GM19043 (cell line): ENCODE measurements at regions not wholly inside any gene's neighbourhood (a gene's known extent, or its start where the extent isn't known, plus 50 kb on each side); places are given as distances from the start of the nearest gene placed in this dataset.
"Not testable (repeated sequence)": the region's sequence is repeated elsewhere in the genome, so short reads cannot be mapped to it uniquely, and the experiment has no call there.

Source experiments
- ATAC-seq: cut with Tn5 transposase; IDR thresholded peaks from one replicate; pipeline ENCODE4 v1.9.1; 2021; ENCODE audit warnings: low read depth; ENCODE audit not compliant: unreplicated experiment

DNA sequence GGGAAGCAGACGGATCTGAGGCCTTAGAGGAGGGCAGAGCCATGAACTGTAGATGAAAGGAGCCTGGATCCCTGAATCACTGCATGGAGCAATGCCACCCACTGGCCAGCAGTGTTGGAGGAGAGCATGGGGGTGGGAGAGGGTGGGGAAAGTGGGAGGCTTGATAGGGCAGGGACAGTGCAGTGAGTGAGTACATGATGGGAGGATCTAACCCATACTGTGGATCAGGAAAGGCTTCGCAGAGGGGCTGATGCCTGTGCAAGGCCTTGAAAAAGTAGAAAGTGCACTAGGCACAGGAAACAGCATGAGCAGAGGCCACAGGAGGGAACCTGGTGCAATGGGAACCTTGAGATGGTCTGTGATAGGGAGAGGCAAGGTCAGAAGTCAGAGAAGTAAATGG lies 391.9 kb downstream of the PTPRU start:
- no peak for ATAC-seq

DNA sequence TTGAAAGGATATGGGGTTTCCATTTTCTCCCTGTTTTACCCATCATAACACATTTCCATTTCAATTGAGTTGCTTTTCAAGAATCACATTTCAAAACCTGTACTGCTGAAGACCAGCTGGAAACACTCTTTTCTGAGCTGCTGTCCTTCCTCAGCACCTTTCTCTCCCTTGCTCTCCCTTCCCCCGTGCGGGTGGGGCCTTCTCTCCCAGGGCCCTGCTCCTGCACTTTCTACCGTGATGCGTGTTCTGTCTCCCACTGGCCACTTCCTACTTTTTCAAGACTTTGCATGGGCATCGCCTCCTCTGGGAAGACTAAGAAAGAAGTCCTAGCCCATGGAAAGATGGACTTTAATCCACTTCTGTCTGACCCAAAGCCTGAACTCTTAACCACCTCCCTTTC lies 390.4 kb downstream of the PTPRU start:
- ATAC-seq, result no peak

DNA sequence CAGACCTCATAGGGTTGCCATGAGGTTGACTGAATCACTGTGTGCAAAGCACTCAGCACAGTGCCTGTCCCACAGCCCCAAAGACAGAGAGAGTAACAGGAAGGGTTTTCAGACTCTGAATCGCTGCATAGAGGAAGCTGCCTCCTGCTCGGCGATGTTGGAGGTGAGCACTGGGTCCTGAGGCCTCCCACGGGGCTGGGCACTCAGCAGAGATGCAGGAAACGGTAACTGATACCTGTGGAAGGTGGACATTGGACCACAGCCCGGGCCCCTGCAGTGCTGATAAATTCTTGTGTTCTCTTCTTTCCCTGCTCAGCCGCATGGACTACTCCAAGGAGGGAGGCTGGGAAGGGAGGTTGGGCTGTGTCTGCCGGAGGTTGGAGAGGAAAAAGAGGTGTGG lies 389.7 kb downstream of the PTPRU start:
- ATAC-seq, result no peak

DNA sequence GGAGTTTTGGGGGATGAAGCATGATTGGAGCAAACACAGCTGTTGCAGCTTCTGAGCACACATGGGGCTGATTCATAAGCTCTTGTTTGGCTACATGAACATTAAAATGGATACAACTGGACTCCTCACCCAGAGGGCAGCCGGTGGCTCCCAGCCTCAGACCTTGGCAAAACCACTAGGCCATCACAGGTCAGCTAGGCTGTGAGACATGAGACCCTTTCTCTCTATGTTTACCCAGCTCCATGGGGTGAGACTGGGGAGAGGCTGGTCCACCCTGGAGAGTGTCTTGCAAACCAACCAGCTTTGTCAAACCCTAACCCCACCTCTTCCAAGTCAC lies 388.7 kb downstream of the PTPRU start:
- no peak for ATAC-seq

DNA sequence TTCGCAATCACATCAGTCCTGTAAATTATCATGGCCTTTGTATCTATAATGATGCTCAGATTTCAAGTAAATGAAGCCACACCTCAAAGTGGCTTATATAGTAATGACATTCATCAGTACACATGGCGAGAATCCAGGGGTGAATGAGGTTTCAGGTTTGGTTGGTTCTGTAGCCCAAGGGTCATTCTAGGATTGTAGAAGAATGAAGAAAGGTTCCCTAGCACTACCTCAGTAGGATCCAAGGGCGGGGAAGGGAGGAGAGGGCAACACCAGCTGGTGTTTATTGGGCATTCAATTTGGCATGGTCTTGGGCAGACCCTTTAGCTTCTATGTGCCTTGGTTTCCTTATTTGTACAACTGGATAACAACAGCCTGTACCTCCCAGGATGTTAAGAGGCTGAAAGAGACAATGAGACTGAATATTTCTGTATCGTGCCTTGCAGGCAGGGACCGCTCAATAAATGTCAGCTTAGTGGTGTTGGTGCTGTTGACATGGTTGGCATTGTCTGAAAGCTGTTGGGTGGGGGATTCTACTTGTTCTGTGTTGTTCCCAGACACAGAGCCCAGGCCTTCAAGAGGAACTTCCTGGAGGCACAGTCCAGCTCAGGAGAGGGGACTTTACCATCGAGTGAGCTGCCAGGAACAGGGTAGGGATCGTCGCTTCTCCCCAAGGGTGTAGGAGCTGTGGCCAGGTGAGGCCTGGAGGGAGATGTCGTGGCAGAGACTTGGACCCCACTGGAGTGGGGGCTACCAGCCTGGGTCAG lies 388.2 kb downstream of the PTPRU start:
- ATAC-seq, result no peak

DNA sequence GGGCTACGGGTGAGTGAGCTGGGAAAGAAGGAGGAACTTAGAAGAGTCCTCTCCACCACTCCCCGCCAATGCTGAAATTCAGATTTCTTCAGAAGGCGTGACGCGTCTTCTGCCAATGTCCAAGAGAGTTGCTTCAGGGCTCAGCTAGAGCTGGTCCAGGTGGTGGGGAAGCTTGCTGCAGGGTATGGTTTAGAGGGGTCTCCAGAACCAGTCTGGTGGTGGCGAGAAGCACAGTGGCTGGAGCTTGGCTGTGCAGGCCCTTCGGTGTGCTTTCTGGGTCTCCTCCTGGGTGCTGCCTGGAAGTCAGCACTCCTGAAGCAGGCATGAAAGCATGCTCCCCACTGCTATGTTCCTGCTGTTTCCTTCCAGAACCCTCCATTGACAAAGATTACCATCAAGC lies 387.2 kb downstream of the PTPRU start:
- no peak for ATAC-seq

DNA sequence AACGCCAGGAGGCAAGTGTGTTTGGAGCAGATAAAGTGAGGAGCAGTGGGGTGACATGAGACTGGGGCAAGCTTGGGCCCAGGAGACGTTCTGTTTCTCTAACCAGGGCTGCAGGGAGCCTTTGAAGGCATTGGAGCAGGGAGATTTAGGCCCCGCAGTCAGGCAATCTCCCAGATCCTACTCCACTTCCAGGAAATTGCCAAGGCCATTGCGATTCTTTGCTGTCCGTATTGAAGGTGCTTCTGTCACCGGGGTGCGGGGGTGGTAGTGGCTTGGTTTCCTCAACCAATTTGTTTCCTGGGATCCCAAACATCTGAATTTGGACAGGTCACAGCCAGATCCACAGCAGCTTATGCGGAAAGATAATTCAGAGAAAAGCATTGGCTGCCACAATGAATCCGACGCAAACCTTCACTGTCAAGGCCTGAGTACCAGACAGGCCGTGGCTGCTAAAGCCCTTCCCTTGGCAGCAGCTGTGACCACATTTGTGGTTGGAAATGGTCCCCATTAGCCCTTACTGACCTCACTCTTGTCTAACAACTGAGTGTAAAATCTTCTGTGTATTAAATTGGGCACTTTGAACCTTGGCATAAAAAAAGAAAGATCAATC lies 385.6 kb downstream of the PTPRU start:
- no peak for ATAC-seq

DNA sequence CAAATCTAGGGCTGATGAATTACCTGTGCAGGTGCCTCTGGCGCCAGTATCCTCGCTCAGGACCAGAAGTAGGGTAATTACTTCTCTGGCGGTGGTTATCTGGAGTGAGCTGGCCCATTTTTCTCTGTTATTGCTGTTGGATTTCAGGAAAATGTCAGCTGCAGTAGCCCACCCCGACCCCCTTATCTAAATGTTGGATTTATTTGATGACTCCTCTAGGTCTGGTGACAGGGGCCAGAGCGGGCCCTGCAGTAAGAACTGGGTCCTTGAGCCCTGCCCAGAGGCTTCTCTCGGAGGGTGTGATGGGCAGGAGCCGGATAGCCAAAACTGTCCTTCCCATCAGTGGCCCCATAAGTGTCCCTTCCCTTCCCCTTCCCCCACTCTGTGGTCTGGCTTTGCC lies 384.3 kb downstream of the PTPRU start:
- ATAC-seq, result no peak

DNA sequence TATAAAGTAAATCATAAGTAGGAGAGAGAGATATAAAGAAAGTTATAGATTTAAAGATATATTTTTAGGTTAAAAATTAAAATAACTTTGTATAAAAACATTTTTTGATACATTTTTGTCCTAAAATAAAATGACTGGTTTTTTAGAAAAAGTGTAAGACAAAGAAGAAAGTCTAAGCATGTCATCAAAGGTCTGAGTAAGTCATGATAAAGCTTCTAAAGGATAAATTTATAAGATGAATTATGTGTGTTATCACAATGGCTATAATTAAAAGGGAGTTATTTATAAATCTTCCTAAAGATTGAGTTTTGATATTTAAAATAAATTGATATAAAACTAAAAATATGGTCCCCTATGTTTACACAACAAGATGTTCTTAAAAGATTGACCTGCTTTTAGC lies 370.9 kb downstream of the PTPRU start:
- no peak for ATAC-seq

DNA sequence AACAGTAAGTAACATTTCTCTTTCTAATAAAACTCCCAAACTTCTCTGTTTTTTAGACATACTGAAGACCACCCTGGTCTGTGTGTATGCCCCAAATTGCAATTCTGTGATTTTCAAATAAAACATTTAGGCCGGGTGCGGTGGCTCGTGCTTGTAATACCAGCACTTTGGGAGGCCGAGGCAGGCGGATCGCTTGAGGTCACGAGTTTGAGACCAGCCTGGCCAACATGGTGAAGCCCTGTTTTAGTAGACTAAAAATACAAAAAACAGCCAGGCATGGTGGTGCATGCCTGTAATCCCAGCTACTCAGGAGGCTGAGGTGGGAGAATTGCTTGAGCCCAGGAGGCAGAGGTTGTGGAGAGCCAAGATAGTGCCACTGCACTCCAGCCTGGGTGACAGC lies 368.5 kb downstream of the PTPRU start:
- not testable (repeated sequence) for ATAC-seq

DNA sequence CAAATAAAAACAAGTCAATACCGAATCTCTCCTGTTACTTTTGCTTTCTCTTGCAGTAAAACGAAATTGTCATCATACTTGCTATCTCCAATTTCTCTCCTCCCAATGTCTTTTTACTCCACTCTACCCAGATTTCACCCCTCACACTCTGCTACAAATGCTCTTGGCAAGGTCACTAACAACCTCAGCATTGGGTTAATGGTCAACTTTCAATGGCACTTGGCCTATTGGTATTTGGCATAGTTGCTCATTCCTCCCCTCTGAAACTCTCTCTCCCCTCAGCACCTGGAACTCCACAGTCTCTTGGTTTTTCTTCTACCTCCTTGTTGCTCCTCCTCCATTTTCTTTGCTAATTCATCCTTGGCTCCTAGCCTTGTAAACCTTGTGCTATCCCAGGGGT lies 367.3 kb downstream of the PTPRU start:
- no peak for ATAC-seq

DNA sequence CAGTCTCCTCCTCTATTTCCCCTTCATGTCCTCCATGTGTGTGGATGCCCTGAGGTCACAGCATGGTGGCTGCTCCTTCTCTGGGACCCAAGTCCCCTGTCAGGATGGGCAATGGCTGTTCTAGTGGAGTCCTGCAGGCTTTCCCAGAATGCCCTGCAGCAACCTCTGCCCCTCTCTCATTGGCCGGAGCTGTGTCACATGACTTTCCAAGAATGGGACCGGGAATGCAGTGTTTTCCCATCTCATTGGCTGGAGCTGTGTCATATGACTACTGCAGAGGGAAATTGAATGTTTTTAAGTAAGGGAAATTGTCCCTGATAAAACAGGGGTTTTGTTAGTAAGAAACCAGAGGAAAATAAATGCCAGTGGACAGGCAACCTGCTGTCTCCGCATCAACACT lies 365.9 kb downstream of the PTPRU start:
- no peak for ATAC-seq

DNA sequence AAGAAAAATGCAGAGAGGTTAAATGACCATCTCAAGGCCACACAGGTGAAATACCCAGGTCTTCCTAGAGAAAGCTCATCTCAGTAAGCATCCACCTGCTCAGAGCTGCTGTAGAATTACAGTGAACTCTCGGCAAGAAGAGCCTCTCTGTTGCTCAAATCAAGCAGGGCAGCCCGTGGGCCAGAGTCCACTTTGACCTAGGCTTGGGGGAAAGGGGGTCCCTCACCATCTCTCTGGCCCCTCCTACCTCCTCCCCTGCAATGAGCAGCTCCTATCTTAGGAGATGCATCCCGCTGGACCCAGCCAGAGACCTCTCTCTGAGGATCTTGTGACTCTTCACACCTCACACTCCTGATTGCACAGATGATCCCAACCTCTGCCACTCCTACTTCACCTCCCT lies 364.7 kb downstream of the PTPRU start:
- ATAC-seq, result no peak

DNA sequence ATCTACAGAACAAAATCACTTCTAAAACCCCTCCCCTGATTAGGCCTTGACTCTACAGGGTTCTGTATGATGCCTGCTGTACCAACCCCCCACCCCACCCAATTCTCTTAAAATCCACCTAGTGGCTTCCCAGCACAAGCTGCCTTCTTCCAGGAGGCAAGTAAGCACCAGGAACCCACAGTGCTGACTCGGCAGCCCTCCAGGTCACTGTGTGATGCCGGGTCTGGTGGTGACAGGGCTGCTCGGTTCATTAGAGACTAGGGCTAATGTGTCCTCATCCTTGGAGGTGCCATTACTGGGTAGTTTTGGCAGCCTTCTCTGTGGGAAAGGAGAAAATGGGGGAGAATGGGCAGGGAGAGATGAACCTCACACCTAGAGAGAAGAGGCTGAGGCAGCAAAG lies 363.5 kb downstream of the PTPRU start:
- no peak for ATAC-seq

DNA sequence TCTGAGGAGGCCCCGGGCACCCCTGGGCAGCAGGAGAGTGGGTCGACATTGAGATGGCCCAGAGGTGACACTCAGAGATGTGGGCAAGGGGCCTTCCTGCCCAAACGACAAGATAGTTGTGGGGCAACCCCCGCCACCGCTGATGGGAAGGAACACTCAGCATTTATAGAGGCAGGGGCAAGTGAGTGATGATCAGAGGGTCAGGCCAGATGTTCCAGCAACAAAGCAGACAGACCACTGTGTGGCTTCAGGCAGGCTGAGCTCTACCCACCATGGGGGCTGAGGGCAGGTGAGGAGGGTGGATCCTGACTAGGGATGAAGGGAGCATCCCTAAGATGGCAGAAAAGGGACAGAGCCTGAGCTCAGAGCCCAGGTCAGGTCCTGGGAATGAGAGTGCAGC lies 362.7 kb downstream of the PTPRU start:
- no peak for ATAC-seq

DNA sequence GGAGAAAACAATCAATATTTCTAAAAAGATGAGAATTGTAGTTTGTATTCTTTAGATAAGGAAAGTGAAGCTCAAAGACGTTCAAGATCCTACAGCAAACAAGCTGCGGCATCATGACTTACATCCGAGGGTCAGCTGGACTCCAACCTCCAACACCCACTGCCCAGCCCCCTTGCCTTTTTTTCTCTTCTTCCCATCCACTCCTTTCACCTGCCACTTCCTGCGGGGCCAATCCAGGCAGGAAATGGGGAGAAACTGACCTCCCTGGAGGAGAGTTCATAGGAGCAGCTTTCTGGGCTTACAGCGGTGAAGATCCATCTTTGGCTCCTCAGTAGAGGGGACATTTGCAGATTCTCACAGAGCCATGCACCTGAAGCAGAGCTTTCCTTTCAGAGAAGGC lies 361.5 kb downstream of the PTPRU start:
- no peak for ATAC-seq

DNA sequence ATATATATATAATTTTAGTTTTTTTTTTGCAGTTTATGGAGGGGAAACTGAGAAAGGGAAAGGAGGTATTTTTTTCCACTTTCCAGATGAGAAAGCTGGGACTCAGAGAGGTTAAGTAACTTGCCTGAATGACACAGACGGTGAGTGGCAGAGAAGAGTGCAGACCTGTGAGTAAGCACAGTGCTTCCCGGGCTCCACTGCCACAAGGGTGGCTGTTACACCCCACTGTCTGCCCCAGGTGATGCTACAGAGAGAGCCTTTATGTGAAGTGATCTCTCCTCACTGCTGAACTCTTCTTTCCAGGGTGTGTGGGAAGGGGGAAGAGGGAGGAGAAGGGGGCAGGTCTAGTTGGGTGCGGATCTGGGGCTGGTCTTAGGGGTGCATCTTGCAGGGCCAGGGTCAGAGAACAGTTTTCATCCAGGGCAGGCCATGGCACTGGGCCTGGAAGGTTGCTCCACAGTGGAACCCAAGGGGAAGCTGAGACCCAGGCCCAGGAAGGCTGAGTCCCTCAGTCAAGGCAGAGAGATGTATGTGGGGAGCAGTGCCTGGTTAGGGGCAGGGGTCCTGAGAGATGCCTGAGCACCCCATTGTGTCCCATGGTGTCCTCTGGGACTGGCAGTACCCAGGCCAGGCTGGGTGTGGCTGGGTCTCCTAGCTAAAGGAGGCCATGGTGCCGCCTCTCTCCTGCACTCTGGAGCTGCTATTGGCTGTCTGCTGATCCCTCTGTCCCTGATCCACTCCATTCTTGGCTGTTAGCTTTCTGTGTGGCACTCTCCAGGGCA lies 357.5 kb downstream of the PTPRU start:
- no peak for ATAC-seq

DNA sequence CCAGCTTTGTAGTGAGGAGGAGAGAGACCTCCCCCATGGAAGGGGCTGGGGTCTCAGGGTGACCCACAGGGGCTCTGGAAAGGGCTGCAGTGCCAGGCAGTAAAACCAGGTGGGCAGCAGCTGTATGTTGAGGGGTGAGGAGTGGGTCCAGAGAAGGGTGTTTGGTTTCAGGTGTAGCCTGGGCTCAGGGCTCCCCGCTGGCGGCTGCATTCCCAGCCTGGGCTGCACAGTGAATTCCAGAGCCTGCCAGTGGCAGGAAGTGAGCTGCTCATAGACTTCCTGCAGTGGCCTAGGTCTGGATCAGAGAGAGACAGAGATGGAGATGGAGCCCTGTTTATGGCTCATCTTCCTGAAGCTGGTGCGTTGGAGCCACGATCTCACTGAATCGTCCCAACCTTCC lies 356.4 kb downstream of the PTPRU start:
- no peak for ATAC-seq

DNA sequence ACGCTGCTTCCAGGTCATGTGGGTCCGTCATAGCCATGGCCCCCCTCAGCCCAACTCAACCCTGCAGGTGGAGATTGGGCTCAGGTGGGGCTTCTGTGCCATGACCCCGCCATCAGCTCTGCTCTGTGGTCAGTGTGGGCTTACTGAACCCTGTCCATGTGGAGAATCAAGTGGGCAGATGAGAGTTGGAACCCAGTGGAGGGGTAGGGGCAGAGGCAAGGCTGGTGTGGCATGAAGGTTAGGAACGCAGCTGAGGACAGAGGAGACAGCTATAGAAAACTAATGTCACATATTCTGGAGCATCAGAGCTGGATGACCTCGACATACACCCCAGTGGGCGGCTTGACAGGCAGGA lies 355.9 kb downstream of the PTPRU start:
- ATAC-seq, result no peak

DNA sequence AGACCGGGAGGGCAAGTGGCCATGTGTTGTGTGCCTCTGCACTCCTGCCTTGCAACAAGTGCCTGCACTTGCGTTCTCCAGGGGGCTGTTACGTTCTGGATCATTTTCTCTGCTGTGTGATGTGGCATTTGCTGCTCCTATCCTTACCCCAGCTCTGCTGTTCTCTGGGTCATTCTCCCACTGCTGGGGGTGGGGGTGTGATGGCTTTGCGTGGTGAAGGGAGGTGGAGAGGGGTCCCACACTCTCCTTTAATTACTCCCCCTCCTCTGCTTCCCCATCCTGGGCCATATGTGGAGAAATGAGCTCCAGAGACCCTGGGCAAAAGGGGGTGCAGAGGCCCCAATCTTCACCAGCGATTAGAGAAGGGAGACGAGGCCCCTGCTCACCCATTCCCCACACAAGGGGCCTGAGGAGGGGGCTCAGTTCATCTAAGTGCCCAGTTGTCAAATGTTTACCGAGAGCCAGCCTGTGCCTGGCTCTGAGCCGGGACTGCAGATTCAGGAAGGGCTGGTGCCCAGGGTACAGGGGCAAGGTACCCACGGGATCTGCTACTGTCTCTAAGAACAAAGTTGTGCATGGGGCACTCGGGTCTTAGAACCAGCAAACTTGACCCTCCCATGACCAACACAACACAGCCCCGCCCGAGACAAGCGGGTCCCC lies 355.4 kb downstream of the PTPRU start:
- ATAC-seq, result no peak
